ENCODE measurements at regions not wholly inside any gene's neighbourhood (a gene's known extent, or its start where the extent isn't known, plus 50 kb on each side); places are given as distances from the start of the nearest gene placed in this dataset.
"Not testable (repeated sequence)": the region's sequence is repeated elsewhere in the genome, so short reads cannot be mapped to it uniquely, and the experiment has no call there.

- no peak for DNase-seq
Observed at GRCh38 chr2:208698114-208698513, 291.5 kb downstream of the PTH2R start.

GRCh38 chr2:208708486-208708885 lies 301.9 kb downstream of the PTH2R start:
- DNase-seq, result no peak

- DNase-seq, result no peak
Observed at GRCh38 chr2:208711598-208711997, 305.0 kb downstream of the PTH2R start.

- no peak for DNase-seq
Observed at GRCh38 chr2:208713066-208713745, 306.6 kb downstream of the PTH2R start.

GRCh38 chr2:208718828-208719227 lies 312.2 kb downstream of the PTH2R start:
- DNase-seq, result no peak

GRCh38 chr2:208722731-208723130 lies 316.1 kb downstream of the PTH2R start:
- no peak for DNase-seq

- DNase-seq, result no peak
Observed at GRCh38 chr2:208725280-208725679, 318.7 kb downstream of the PTH2R start.

- no peak for DNase-seq
Observed at GRCh38 chr2:208726242-208726641, 319.6 kb downstream of the PTH2R start.

- DNase-seq, result not testable (repeated sequence)
Observed at GRCh38 chr2:208751663-208752415, 345.2 kb downstream of the PTH2R start.

GRCh38 chr2:208757364-208757763 lies 350.8 kb downstream of the PTH2R start:
- DNase-seq, result no peak

- DNase-seq, result not testable (repeated sequence)
Observed at GRCh38 chr2:208773074-208773473, 366.5 kb downstream of the PTH2R start.

- DNase-seq, result no peak
Observed at GRCh38 chr2:208781166-208781565, 374.6 kb downstream of the PTH2R start.

GRCh38 chr2:208782097-208782496 lies 375.5 kb downstream of the PTH2R start:
- no peak for DNase-seq

- DNase-seq, result no peak
Observed at GRCh38 chr2:208783184-208783583, 376.6 kb downstream of the PTH2R start.

- DNase-seq, result not testable (repeated sequence)
Observed at GRCh38 chr2:208784774-208785173, 378.2 kb downstream of the PTH2R start.

GRCh38 chr2:208791257-208791656 lies 384.7 kb downstream of the PTH2R start:
- no peak for DNase-seq

GRCh38 chr2:208792766-208793165 lies 386.2 kb downstream of the PTH2R start:
- DNase-seq, result no peak

- DNase-seq, result no peak
Observed at GRCh38 chr2:208793434-208793833, 386.8 kb downstream of the PTH2R start.

GRCh38 chr2:208794288-208794975 lies 387.8 kb downstream of the PTH2R start:
- no peak for DNase-seq

- DNase-seq, result no peak
Observed at GRCh38 chr2:208798698-208799097, 392.1 kb downstream of the PTH2R start.

GRCh38 chr2:208799397-208799796 lies 392.8 kb downstream of the PTH2R start:
- no peak for DNase-seq

GRCh38 chr2:208800887-208801286 lies 394.3 kb downstream of the PTH2R start:
- not testable (repeated sequence) for DNase-seq

GRCh38 chr2:208807756-208808155 lies 401.2 kb downstream of the PTH2R start:
- DNase-seq, result no peak

- not testable (repeated sequence) for DNase-seq
Observed at GRCh38 chr2:208811885-208812284, 405.3 kb downstream of the PTH2R start.
